ENCODE measurements at regions not wholly inside any gene's neighbourhood (a gene's known extent, or its start where the extent isn't known, plus 50 kb on each side); places are given as distances from the start of the nearest gene placed in this dataset.

- FAIRE-seq (no peak), DNase-seq (ENCODE audit: low read depth, low spot score) (no peak)
- intact Hi-C loops (cut with micrococcal nuclease): no loop called here
- H3K27me3 ChIP-seq (ENCODE audit: control insufficient read depth in 2 of 2, insufficient read depth in 2 of 2, low read length in 2 of 2): no peaks in the 10 kb centered on the region
- H3K4me3 ChIP-seq (replicated peaks in 1 of 3; ENCODE audit: insufficient read depth in 1 of 3, low read depth in 1 of 3, low read length in 3 of 3): no peak overlapping the region
- H3K4me2 ChIP-seq (ENCODE audit: insufficient read depth, low read length): no peak overlapping the region
- H4K20me1 ChIP-seq (replicated peaks; ENCODE audit: control insufficient read depth, extremely low read depth, insufficient read depth, low read length): no peaks in the 10 kb centered on the region
- H2AFZ ChIP-seq (ENCODE audit: low read depth, low read length): no peak overlapping the region
- no peaks in the 10 kb centered on the region for H3K9me3 ChIP-seq (replicated peaks; ENCODE audit: control insufficient read depth, insufficient read depth, low read length)
- no peaks in the 10 kb centered on the region for H3K4me1 ChIP-seq (ENCODE audit: control insufficient read depth, extremely low read depth, insufficient read depth, low read length)
- no peaks in the 10 kb centered on the region for H3K9me1 ChIP-seq (replicated peaks; ENCODE audit: control insufficient read depth, extremely low read depth, insufficient read depth, low read length)
- BruUV-seq (replicated peaks): no TSS peak
- H3K36me3 ChIP-seq (ENCODE audit: control insufficient read depth in 2 of 2, extremely low read depth in 1 of 2, insufficient read depth in 2 of 2, low read length in 2 of 2): no peaks in the 10 kb centered on the region
- no peak for TF ChIP-seq MYC (IDR thresholded peaks at IDR 0.05; ENCODE audit: low read depth, low read length)
- TF ChIP-seq POLR2AphosphoS5 (IDR thresholded peaks at IDR 0.05; ENCODE audit: insufficient read depth, low read depth, low read length): no peak
- no peak for TF ChIP-seq EZH2 (IDR thresholded peaks at IDR 0.05; ENCODE audit: borderline replicate concordance, low read depth, low read length, severe bottlenecking)
- no peak for TF ChIP-seq CTCF (IDR thresholded peaks at IDR 0.05; ENCODE audit: extremely low read depth in 1 of 2, insufficient read depth in 1 of 2, low read depth in 1 of 2, low read length in 2 of 2)
- no peak for TF ChIP-seq GATA2 (IDR thresholded peaks at IDR 0.05; ENCODE audit: insufficient read depth, insufficient read length, low read depth, low read length)
- no peak for TF ChIP-seq FOS (IDR thresholded peaks at IDR 0.05; ENCODE audit: borderline replicate concordance, insufficient read depth, low read length)
- no peak for TF ChIP-seq JUN (IDR thresholded peaks at IDR 0.05; ENCODE audit: borderline replicate concordance, insufficient read depth, insufficient read length, low read depth)
- TF ChIP-seq POLR2A (IDR thresholded peaks at IDR 0.05; ENCODE audit: low read depth, low read length): no peak
- no peak for TF ChIP-seq MAX (IDR thresholded peaks at IDR 0.05; ENCODE audit: insufficient read depth, insufficient read length)
- CTCF ChIA-PET: no interaction called here
- dilution Hi-C loops (cut with MboI; ENCODE audit: extremely low pct_ligation_motif_present, low sequenced_read_pairs): no loop called here
- H3K9ac ChIP-seq (replicated peaks; ENCODE audit: extremely low read depth, insufficient read depth, low read length): no peak overlapping the region
- no peak overlapping the region for H3K27ac ChIP-seq (ENCODE audit: insufficient read depth, low read depth, low read length)
- H3K79me2 ChIP-seq (ENCODE audit: control insufficient read depth, insufficient read depth, low read length): no peaks in the 10 kb centered on the region
- POLR2A ChIA-PET: no interaction called here
These were observed 231.5 kb upstream of the ID4 start for GRCh38 chr6:19605624-19606023.

Measured in endothelial cell of umbilical vein (primary cell).